ENCODE measurements at regions not wholly inside any gene's neighbourhood (a gene's known extent, or its start where the extent isn't known, plus 50 kb on each side); places are given as distances from the start of the nearest gene placed in this dataset.

DNA sequence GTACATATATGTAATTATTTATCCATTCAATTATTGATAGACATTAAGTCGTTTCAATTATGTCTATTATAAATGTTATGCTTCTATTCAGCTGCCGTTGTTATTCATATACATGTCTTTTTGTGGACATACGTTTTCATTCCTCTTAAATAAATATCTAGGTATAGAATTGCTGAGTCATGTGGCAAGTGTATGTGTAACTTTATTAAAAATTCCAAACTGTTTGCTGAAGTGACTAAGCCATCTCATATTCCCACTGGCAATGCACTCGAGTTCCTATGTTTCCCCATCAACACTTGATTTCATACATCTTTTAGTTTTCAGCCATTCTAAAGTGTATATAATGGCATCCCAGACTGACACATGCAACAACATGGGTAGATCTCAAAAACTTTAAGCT lies 739.7 kb upstream of the POU3F2 start (continued):
- TF ChIP-seq EP300 (IDR thresholded peaks at IDR 0.05; ENCODE audit: borderline replicate concordance in 1 of 2, low read depth in 2 of 2, low read length in 2 of 2) (no peak), SUZ12 (IDR thresholded peaks at IDR 0.05; ENCODE audit: low read length) (no peak), GABPA (IDR thresholded peaks at IDR 0.05; ENCODE audit: borderline replicate concordance, insufficient read depth, low read length) (no peak), MAX (IDR thresholded peaks at IDR 0.05) (no peak), JUN (IDR thresholded peaks at IDR 0.05; ENCODE audit: low read depth, low read length) (no peak), RFX5 (IDR thresholded peaks at IDR 0.05; ENCODE audit: borderline replicate concordance, low read depth, low read length) (no peak), TAF1 (IDR thresholded peaks at IDR 0.05; ENCODE audit: low read depth, low read length) (no peak), FOSL1 (IDR thresholded peaks at IDR 0.05; ENCODE audit: insufficient read depth, low read depth, low read length) (no peak)
